ENCODE measurements at regions not wholly inside any gene's neighbourhood (a gene's known extent, or its start where the extent isn't known, plus 50 kb on each side); places are given as distances from the start of the nearest gene placed in this dataset.
"Not testable (repeated sequence)": the region's sequence is repeated elsewhere in the genome, so short reads cannot be mapped to it uniquely, and the experiment has no call there.

- no peak for ATAC-seq (replicated peaks in 6 of 8)
- Histone ChIP-seq H3K4me1 (replicated peaks in 1 of 2) (no peaks in the 10 kb centered on the region), H3K4me3 (no peak overlapping the region), H3K27ac (no peak overlapping the region)
- 43 to 100% (median 93%) methylated on average over 1 to 3 of the region's 3 CpGs; no CpG with 5 or more reads in 1 of the 10 experiments for WGBS, 10 experiments
- in situ Hi-C loops (cut with MboI; ENCODE audit: low pct_unique_long_range_greater_than_20kb in 2 of 9, low sequenced_read_pairs in 9 of 9, unreplicated experiment in 9 of 9) = no loop called here
Measured at GRCh38 chr3:20245781-20246180, 59.8 kb upstream of the SGO1 start.

DNA sequence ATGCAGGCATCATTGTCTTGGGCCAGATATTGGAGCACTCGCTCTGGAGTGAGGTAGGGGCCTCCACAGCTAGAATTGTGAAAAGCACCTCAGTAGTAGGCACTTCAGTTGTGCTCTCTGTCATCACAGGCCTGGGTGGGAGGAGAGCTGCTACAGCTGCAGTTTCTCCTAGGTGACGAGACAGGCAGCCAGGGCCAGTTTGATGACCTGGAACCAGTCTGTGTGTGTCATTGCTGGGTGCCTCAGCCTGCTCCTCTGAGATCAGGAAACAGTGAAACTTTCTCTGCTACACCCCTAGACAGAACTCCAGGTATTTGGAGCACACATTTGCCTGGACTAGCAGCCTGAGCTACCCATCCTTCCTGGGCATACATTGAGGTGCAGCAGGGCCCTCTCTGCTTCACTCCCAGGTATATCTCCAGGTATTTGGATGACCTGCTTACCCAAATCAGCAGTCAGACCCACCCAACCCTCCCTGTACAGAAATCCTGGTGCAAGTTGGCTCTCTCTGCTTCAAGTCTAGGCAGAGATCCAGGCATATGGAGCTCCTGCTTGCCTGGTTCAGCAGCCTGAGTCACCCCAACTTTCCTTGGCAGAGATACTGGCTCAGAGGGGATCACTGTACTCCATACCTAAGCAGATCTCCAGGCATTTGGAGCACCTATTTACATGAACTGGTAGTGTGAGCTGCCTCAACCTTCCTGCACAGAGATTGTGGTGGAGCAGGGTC is 54.3 kb upstream of the SGO1 start:
- WGBS, 10 experiments = 10 to 100% (median 76%) methylated on average over 1 to 2 of the region's 2 CpGs; no CpG with 5 or more reads in 6 of the 10 experiments
- peak in 1 of 8 experiments; percentile 36 for ATAC-seq (replicated peaks in 6 of 8)
- Histone ChIP-seq H3K27ac (no peak overlapping the region), H3K4me1 (replicated peaks in 1 of 2) (no peaks in the 10 kb centered on the region), H3K4me3 (no peak overlapping the region)
- in situ Hi-C loops (cut with MboI; ENCODE audit: low pct_unique_long_range_greater_than_20kb in 2 of 9, low sequenced_read_pairs in 9 of 9, unreplicated experiment in 9 of 9) = no loop called here

DNA sequence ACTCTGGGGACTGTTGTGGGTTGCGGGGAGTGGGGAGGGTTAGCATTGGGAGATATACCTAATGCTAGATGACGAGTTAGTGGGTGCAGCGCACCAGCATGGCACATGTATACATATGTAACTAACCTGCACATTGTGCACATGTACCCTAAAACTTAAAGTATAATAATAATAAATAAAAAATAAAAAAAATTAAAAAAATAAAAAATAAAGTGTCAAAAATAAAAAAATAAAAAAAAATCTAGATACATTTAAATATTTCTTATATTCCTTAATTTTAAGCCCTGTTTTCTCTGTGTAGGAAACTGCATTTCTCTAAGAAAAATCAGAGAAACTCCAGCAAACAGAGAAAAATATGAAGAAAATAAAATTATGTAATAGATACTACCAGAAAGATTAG is 52.2 kb upstream of the SGO1 start:
- WGBS, 10 experiments = 46 to 100% (median 86%) methylated on average over 1 to 3 of the region's 3 CpGs; no CpG with 5 or more reads in 6 of the 10 experiments
- H3K4me3 ChIP-seq; H3K4me1 ChIP-seq (replicated peaks in 1 of 2); in situ Hi-C loops (cut with MboI; ENCODE audit: low pct_unique_long_range_greater_than_20kb in 2 of 9, low sequenced_read_pairs in 9 of 9, unreplicated experiment in 9 of 9); H3K27ac ChIP-seq; ATAC-seq (replicated peaks in 6 of 8): not testable (repeated sequence)

GRCh38 chr3:20236603-20237002 is 50.6 kb upstream of the SGO1 start:
- no peak overlapping the region for H3K4me3 ChIP-seq
- in situ Hi-C loops (cut with MboI; ENCODE audit: low pct_unique_long_range_greater_than_20kb in 2 of 9, low sequenced_read_pairs in 9 of 9, unreplicated experiment in 9 of 9) = no loop called here
- ATAC-seq (replicated peaks in 6 of 8) = no peak
- 10 to 93% (median 54%) methylated on average over 1 to 3 of the region's 3 CpGs; no CpG with 5 or more reads in 1 of the 10 experiments for WGBS, 10 experiments
- H3K27ac ChIP-seq = no peak overlapping the region
- no peaks in the 10 kb centered on the region for H3K4me1 ChIP-seq (replicated peaks in 1 of 2)

All from motor neuron (in vitro differentiated cells).